GM18861 (cell line): ENCODE measurements at regions not wholly inside any gene's neighbourhood (a gene's known extent, or its start where the extent isn't known, plus 50 kb on each side); places are given as distances from the start of the nearest gene placed in this dataset.

Experiments used
- ATAC-seq: cut with Tn5 transposase; IDR thresholded peaks from one replicate; pipeline ENCODE4 v1.9.1; 2021; ENCODE audit not compliant: unreplicated experiment

DNA sequence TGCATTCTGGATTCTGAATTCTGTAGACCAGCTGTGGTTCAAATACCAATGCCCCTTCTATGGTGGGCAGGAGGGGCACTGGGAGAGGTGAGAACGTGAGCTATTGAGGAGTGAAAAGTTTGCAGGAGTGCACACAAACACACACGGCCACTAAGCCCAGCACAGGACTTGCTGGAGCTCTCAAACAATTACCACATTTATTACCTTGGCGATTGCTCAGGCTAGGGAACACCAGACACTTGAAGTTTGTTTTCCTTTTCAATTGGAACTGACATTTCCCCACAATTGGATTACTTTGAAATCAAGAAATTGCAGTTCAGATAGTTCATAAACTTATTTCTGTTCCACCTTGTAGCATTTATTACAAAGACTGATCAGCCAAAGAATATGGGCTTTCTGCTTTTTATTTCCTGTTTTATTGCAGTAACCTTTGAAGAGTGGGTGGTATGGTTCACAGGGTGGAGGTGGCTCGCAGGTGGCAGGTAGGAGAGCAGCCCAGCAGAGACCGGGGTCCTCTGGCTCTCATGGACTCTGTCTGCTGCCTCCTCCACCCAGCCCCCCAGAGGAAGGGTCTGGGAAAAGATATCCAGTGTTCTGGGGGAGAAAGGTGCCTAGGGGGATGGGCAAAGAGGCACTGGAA is 429.8 kb upstream of the CCDC196 start:
- ATAC-seq = no peak

DNA sequence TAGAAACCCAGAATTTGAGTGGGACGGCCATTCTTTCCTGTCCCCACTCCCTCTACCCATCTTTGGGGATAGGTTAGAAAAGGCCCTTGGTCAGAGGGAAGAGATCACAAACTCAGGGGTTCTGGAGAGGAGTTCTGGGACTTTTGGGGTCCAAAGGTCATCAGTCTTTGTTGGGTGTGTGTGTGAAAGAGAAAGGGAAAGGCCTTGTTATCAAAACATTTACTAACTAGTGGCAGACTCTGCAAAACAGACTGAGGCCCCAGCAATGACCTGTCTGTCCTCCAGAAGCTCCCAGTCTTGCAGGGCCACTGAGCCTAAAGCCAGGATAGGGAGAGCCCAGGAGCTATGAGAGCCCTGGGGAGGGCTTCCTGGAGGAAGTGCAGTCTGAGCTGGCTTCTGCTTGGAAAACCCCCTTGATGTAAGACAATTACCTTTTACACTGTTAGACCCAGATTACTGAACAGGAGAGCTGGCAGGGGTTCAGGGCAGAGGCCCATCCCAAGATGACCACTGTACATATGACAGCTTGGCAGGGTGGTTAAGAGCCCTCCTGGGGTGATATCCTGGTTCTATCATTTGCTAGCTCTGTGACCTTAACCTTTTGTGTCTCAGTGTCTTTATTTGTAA is 429.1 kb upstream of the CCDC196 start:
- ATAC-seq = no peak

DNA sequence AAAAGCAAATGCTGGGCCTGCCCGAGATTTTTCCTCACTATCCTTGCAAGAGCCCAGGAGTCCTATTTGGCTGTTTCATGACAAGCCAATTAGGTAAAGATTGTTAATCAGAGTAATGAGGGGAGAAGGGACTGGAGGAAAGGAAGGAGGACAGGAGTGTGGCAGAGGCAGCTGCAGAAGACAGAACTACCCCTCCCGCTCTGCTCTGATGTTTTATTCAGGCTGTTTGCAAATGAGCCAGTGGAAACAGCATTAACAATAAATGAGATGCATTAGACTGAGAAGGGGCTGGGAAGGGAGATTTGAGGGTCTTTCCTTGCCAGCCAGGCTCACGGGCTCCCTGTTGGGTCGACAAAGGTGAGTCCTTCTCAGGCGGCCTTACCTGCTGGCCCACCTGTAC is 421.0 kb upstream of the CCDC196 start:
- no peak for ATAC-seq

DNA sequence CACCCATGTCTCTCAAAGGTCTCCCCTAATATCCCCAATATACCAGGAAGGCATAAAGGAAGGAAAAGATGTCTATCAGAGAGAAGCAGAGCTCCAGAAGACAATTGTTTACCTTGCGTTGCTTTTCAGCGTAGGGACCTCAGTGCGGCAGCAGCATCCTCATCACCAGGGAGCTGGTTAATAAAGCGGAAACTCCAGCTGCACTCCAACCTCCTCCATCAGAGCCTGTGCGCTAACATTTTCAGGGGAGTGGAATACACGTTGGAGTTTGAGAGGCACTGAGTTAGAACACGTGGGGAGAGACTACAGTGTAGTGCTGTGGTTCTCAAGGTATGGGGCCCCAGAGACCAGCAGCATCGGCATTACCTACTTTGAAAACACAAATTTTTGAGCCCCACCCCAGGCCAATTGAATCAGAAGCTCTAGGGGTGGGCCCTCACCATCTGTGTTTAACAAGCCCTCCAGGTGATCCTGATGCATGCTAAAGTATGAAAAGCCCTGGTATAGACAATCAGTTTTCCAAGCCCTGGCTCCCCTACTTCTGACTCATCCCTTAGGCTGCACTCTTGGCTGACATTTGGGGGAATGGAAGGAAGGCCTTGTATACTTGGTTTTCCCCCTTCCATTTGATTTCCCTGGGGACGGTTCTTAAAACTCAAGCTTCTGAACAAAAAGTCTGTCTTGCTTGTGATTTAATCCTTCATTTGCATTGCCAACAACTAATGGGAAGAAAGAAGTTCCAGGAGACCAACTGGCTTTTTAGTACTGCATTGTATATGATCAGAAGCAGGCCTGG is 419.0 kb upstream of the CCDC196 start:
- no peak for ATAC-seq

DNA sequence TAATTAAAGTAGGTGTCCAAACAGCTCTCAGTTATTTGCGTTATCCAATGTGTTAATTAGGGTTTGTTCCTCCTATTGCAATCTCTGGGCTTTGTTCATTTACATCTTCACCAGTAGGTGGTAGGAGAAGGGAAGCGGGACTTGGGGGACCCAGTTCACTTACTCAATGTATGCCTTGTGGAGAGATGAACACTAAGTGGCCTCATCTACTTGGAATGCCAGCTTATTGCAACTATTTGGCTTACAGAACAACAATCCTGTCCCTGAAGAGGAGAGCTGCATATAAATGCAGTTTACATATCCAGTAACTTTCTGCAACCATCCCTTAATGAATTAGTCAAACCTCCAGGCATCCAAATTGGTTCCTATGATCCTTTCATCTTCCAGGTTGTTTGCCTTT is 417.1 kb upstream of the CCDC196 start:
- no peak for ATAC-seq

DNA sequence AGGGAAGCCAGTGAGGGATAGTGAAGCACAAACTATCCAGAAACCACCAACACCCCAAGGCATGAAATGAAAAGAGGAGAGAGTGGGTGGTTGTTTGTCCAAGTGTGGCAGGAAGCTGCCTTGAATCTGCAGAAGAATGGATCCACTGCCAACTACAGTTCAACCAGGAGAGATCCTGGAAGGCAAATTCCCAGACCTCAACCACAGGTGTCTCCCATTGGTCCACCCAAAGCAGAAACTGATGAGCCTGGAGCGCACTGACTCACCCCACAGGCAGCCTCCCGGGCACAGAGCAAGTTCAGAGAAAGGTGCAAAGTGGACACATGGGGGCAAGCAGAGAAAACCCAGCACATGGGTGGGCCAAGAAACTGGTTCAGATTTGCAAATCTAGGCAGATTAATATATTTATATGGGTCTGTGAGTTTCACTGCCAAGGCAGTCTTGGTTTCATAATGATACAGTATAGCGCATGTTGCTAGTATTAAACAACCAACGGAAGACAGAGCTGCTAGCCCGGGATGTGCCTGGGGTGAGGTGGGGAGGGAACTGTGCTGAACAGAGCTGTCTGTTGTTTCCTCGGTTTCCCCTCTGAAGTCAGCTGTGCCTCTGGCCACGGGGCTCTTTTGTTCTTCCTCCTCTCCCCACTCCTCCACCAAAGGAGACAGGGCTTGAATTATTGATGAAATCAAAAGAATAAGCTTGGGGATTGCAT is 416.2 kb upstream of the CCDC196 start:
- ATAC-seq = no peak

DNA sequence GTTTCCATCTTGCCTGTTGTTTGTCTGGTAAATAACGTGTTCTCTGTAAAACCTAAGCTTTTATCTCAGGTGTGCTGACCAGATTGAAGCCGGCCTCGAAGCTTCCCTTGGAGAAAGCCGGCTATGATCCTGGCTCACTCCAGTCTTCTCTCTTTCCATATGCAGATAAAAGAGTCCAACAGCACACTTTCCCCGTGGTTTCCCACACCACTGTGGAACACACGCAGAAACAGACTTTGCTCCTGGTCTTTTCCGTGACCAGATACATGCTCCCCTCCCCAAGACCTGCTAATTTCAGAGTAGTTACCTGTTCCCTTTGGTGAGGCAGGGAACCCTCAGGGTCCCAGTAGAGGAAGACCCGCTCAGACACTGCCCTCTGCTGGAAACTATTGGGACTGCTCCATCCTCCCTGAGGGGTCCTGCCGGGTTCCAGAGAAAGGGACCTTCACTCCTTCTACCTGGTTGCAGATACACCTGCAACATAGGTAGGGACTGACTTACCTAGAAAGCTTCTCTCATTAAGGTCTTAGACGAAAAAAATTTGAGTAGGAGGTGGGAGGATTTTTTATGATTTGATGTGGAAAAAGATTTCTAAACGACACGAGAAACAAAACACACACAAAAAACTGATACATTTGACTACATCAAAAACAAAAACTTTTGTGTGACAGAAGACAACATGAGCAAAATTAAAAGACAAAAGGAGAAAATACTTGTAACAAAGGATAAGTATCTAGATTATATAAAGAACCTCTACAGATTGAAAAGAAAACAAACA is 415.4 kb upstream of the CCDC196 start:
- no peak for ATAC-seq

DNA sequence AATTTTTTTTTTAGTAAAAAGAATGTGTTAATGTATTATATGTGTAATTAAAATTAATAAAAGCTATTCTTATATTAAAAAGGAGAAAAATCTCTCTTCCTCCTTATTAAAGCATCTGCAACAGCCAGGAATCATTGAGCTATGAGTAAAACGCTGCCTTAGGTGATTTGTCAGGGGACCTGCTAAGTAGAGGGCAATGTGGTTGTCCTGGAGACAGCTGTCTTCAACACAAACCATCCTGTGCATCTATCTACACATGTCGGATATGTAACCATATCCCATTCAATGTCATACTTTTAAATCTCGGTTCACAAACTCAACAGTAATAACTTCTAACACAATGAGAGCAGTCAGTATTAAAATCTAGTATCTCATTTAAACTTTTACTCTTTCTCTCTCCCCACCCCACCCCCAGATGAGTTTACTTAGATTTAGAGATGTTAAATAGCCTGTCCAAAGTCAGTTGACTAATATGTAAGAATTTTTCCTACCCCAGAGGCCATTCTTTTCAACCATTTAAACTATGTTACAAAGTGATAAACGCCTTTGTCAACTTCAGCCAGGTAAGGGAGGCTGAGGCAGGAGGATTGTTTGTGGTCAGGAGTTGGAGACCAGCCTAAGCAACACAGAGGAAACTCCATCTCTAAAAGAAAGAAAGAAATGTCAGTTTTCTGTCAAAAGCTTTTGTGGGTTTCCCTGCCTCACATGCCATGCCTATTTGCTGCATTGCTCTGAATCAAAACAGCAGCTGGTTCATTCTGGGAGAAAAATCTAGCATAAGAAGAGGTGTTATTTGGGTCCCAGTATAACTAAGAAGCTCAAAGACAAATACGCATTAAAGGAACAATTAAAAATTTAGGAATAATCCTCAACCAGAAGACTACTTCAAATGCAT is 413.7 kb upstream of the CCDC196 start:
- ATAC-seq = no peak

DNA sequence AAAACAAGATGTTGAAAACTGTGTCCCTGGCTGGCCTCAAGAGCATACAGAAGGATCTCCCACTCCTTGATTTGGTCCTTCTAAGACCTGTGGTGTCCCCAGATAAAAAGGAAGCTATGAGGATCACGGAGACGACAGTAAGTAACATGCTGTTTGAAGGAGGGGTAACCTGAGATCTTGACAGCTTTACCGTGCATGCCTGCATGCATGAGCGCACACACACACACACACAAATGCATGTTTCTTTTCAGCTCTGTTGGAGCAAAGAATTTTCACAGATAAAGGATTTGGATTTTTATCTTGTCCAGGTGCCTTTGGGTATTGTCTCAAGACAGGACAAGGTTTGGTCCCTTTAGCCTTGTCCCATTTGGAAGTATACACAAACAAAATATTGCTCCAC is 411.6 kb upstream of the CCDC196 start:
- no peak for ATAC-seq

DNA sequence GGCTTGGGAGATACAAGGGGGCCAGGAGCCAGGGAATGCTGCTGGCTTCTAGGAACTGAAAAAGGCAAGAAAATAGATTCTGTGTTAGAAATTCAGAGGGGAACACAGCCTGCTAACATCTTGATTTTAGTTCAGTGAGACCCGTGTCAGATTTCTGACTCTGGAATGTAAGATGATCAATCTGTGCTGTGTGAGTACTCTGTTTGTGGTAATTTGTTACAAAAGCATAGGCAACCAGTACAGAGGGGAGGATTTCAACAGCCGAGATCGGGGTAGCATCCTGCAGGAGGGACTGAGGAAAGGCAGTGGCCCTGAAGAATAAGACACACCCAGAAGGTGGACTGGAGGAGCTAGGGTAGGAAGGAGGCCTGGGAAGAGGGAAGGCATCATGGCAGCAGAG is 410.0 kb upstream of the CCDC196 start:
- ATAC-seq = no peak

DNA sequence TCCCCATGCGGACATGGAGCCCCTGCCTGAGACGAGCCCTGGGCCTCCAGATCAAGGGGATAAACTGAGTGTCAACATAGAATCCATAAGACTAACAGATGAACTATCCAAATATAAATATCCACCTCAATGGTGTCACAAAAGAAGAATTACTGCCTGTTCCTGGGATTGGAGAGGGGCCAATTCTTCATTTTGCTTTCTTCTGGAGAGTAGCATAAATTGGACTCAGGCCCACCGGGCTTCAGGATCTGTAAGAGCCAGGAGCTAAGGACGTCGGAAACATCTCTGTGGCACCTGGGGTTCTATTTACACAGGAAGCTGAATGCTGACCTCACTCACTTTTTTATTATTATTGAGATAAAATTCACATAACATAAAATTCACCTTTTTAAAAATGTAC is 408.2 kb upstream of the CCDC196 start:
- no peak for ATAC-seq

DNA sequence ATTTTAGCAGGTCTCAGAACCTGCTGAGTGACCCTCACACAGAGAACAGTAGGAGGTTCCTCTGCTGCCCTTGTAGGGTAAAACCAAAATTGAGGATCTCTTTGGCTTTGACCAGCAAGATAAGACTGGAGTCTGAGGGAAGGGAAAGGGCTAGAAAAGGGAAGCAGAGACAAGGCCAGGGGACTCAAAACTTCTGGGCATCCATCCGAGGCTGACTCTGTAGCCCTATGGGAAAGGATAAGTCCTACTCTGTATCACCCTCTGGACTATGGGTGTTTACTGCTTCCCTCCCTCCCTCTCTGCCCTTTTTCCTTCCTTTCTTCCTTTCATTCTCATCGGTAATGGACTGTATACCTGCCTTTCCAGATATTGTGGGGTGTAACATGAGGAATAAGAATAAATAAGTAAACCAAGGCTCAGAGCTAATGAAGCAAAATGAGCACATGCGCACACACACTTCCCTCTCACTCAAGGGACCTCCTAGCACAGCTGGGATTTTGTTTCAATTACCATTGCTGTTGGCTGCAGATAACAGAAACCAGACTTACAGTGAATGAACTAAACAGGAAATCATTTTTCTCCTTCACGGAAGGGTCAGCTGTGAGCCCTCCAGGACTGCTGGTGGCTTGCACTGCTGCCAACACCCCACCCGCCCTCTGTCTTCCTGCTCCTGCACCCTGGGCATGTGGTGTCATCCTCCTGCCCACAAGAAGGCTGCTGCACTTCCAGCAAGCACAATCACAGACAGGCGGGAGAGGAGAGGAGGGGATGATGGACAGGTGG is 404.4 kb upstream of the CCDC196 start:
- ATAC-seq = no peak

DNA sequence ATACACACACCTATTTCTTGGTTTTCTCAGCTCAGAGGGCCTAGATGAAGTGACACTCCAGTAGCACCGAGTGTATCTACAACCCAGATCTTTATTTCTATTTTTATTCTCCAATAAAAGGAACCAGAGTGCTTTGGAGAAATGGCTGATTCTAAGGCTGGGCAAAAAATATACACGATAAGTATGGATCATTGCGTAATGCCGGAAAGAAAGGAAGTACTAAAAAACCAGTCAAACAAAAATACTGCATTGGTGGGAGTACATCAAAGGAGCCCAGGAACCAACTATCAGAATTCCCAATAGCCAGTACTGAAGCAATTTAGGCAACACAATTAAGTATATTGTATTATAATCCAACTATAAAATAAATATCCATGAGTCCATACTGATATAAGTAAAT is 400.9 kb upstream of the CCDC196 start:
- no peak for ATAC-seq

DNA sequence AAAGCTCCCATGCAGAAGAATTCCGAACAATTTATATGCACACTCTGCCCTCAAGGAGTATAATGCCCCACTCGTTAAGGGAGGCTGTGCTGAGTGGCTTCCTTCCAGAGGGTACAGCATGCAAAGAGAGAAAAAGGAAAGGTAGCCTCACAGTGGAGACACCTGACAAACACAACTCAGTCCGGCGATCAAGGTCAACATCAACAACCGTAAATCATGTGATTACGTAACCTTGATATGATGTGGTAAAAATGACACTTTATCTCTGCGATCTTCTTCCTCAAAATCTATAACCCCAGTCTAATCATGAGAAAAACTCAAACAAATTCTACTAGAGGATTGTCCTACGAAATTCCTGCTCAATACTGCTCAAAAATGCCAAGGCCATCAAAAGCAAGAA is 400.5 kb upstream of the CCDC196 start:
- no peak for ATAC-seq

DNA sequence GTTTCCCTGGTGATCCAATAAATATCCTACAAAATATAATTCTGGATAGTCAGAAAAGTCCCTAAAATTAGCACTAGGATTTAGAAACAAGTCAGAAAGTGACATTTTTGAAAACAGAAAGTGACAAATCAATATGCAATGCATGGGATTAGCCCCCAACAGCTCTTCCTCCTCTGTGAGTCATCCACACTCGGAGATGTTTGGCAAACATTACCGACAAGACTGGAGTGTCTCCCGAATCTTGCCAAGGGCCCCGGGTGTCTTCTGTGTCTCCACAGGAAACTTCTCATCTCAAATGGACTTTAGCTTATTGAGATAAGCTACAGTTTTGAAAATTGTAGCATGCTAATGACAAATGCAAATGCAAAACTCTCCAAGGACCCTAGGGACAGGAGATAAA is 398.9 kb upstream of the CCDC196 start:
- ATAC-seq = no peak

DNA sequence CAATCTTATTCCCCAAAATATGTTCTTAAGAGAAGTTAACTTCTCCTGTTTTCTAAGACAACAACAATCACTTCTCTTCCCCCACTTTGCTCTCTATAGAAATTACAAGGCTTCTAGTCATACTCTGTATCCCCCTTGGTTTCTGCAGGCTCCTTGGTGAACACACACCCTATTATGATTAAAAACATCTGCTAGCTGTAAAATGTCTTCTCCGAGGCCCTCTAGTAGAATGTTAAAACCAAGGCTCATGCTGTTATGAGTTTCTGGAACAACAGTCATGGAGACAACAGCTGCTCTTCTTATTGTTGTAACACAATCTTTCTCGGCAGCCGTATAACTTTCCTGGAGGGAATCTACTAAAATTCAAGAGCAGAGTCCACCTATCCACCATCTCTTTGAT is 397.5 kb upstream of the CCDC196 start:
- ATAC-seq = no peak

DNA sequence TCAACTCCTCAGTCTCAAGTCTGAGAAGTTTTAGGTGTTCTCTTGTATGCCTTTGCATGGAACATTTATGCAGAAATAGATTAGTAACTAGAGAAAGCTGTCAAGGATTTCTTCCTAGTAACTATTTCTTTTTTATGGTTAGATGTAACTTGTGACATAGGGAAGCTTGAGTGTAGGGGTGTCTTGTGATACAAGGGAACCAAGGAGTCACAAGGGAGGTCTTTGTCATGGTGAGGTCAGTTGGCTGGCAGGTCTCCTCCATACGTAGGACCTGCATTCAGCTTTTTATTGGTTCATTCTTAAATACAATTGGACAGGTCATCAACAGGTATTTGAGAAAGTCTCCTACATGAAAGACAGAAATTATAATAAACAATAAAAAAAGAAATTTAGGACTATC is 394.0 kb upstream of the CCDC196 start:
- ATAC-seq = no peak

DNA sequence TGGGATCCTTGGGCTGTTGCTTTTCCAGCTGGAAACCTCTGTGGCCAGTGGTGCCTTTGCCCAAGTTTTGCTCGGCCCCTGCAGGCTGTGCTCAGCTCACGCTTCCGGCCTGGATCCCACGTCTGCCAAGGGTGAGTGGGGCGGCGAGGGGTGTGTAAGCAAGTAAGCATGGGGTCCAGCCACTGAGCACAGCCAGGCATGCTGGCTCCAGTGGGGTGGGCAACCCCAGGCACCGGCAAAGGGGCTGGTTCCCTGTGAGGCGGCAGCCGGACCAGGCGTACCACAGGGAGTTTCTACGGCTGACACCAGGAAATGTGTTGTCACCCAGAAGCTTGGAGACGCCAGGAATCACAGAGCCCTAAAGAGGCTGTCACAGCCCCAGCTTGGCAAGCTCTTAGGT is 393.4 kb upstream of the CCDC196 start:
- no peak for ATAC-seq

DNA sequence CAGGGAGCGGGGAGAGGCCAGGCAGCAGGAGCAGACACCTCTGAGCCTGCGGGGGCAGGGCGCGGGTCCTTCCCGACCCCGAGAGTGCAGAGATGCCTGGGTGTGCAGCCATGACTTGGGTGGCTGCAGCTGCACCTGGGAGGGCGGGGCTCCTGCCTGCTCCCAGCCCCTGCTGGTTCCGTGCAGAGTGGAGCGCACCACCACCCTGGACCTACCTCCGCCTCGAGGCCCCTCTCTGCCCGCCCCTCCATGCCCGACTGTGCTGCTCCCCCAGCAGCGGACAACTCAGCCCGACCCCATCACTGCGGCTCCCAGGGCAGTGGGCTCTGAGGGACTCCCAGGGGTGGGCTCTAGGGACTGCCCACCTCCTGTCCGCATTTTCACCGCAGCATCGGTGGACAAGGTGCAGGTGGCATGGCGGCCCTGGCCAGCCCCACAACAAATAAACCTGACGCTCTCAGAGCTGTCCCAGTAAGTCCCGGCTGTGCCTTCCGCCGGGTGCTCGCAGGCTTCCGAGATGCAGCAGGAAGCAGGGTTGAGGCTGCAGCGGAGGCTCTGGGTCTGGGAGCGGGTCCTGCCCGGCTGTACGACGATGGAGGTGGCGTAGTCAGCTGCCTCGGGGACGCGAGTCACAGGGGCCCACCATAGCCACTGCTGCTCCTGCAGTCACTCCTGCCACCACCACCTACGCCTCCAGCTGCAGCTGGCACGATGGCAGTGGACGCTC is 392.0 kb upstream of the CCDC196 start:
- ATAC-seq = no peak
